A673 (cell line): ENCODE measurements at regions not wholly inside any gene's neighbourhood (a gene's known extent, or its start where the extent isn't known, plus 50 kb on each side); places are given as distances from the start of the nearest gene placed in this dataset.
"Not testable (repeated sequence)": the region's sequence is repeated elsewhere in the genome, so short reads cannot be mapped to it uniquely, and the experiment has no call there.

Experiments
- EZH2 ChIP-seq: fragments of 200-600 bp; sonication (generic); IDR thresholded peaks from 2 replicates; pipeline ENCODE4 v1.6.1; 2017; ENCODE audit warnings: borderline replicate concordance, low read depth, mild to moderate bottlenecking, mixed read lengths, antibody characterized with exemption, low read length; ENCODE audit not compliant: poor library complexity, severe bottlenecking
- TF ChIP-seq, protein P1 (sequence below): fragments of 300-800, 200-600 bp; sonication (generic); conservative IDR thresholded peaks from 2 replicates; pipeline ENCODE4 v1.5.1; 2017; ENCODE audit warnings: low read depth, mild to moderate bottlenecking, antibody characterized with exemption, low read length, moderate library complexity, mixed read lengths

DNA sequence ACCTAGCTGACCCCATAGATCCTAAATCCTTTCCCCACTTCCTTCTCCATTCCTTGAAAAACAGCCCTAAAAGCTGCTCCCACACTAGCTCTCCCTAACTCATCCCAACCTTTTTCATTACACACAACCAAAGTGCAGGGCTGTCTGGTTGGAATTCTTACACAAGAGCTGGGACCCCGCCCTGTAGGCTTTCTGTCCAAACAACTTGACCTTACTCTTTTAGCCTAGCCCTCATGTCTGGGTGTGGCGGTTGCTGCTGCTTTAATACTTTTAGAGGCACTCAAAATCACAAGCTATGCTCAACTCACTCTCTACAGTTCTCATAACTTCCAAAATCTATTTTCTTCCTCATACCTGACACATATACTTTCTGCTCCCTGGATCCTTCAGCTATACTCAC is 93.9 kb upstream of the TRIM24 start:
- TF ChIP-seq, protein P1, sequence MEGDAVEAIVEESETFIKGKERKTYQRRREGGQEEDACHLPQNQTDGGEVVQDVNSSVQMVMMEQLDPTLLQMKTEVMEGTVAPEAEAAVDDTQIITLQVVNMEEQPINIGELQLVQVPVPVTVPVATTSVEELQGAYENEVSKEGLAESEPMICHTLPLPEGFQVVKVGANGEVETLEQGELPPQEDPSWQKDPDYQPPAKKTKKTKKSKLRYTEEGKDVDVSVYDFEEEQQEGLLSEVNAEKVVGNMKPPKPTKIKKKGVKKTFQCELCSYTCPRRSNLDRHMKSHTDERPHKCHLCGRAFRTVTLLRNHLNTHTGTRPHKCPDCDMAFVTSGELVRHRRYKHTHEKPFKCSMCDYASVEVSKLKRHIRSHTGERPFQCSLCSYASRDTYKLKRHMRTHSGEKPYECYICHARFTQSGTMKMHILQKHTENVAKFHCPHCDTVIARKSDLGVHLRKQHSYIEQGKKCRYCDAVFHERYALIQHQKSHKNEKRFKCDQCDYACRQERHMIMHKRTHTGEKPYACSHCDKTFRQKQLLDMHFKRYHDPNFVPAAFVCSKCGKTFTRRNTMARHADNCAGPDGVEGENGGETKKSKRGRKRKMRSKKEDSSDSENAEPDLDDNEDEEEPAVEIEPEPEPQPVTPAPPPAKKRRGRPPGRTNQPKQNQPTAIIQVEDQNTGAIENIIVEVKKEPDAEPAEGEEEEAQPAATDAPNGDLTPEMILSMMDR, result not testable (repeated sequence)
- not testable (repeated sequence) for TF ChIP-seq EZH2
